NCI-H1048 (cell line): ENCODE measurements at regions not wholly inside any gene's neighbourhood (a gene's known extent, or its start where the extent isn't known, plus 50 kb on each side); places are given as distances from the start of the nearest gene placed in this dataset.
"Not testable (repeated sequence)": the region's sequence is repeated elsewhere in the genome, so short reads cannot be mapped to it uniquely, and the experiment has no call there.

Experiments
- DNase-seq: peaks from one replicate; lab custom pipeline; 2025; lab: John Stamatoyannopoulos, UW

- DNase-seq, result no peak
These were observed 57.0 kb downstream of the PCDH20 start for GRCh38 chr13:61358599-61358998.

DNA sequence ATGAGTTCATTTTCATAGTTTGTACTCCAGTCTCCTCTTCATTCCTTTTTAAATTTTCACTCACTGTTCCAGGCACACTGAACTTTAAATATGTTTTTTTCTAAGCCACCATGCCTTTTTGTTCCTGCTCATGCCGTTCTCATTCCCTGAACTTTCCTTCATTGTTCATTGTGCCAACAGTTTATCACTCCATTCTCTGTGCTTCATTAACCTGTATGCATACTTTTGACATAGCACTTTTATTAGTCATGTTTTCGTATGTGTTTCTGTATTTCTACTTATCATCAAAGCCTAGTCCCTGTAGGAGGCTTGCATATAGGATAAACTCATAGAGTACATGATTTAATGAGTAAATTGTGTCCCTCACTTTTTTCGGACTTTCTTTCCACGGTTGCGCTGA lies 65.3 kb downstream of the PCDH20 start:
- no peak for DNase-seq

GRCh38 chr13:61339054-61339621 lies 76.5 kb downstream of the PCDH20 start:
- DNase-seq, result no peak

- no peak for DNase-seq
These were observed 99.0 kb downstream of the PCDH20 start for GRCh38 chr13:61316647-61317046.

DNA sequence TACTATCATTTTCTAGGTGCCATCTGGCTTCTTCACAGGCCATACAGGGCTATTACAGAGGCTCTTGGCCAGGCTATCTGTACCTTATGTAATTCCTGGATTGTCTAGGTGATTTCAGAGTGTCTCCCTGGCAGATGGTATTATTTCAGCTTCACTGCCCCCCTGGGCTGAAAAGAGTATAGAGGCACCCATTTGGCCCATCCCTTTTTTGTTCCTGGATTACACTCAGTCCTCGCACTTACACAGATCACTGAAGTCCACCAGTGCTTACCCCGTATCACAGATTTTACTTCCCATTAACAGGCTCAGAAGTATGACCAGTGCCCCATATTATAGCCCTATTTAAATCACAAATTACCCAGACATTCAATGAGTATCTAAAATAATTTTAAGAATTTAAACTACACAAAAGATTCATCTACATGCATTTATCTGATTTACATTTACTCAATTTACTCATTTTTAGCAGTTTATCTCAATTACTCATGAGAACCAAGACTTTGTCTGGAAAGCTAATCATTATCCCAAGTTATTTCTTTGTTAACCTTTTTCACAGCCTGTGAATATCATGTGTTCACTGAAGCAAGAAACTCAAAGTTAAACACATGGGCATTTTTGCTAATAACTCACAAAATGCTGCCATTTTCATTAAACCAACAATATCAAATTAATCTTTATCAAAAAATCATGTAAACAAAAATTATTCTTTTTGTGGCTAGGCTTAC lies 121.0 kb downstream of the PCDH20 start:
- no peak for DNase-seq

DNA sequence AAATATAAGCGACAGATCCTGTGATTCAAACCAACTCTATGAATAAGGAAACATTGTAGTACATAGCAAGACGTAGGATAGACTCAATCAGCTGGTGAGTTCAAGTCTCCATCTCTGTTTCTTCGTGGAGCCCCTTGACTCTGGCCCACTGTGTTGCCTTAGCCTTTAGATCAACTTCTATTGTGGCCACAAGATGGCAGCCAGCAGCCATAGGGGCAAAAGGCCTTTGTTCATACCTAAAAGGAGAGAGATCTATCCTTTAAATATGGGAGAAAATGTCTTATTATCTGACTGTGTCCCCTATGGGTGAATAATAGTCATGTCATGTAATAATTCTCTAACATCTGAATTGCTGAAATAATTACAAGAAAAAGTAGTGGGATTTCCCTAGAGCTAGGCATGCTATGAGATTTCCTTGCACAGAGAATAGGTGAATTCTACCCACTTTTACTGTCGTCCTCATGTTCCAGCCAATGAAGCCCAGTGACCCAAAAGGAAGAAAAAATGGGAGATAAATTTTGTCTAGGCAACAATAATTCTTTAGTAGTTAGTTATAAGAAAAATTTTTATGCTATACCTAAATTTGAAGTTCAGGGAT lies 129.4 kb downstream of the PCDH20 start:
- DNase-seq, result no peak

DNA sequence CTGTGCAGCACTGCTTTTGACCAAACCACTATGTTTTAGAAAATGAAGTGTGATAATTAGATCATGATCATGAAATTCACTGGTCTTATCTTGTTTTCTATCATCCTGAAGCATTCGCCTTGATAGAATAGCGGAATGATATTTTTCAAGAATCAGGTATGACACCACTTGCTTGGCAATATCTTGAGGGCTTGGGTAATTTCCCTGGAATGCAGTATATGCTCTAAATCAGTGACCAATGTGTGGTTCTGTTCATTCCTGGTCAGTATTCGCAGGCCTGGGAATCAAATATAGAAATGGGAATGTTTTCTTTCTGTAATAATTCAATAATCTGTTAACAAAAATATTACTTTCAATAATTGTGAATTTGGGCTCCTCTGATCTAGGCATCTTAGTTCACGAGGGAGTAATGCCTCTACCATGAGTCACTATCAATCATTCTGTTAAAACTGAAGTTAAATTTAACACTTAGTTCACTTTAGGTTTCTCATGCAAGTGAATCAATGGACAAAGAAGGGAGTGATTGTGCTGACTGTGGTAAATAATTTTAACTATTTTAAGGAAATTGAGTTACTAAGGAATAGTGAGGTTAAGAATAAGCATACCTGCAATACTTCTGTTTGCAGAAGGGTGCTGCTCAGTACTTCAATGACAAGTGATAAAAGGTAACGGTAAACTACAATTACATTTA lies 137.9 kb downstream of the PCDH20 start:
- no peak for DNase-seq

DNA sequence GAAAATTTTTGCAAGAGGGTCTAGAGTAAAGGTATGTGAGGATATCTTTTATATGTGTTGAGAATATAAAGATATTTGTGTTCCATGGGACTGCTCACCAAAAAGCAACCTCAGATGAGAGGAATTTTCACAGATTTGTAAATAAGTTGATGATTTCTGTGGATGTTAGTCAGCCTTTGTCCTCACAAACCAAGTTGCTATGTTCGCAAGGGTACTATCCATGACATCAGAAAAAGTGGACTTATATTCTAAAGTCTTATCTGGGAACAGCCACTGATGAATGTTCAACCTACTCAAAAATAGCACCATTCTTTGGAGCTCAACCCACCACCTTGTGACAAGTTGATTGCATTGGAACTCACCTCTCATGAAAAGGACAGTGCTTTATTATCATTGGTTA lies 138.6 kb downstream of the PCDH20 start:
- no peak for DNase-seq

GRCh38 chr13:61276401-61276800 lies 139.2 kb downstream of the PCDH20 start:
- DNase-seq, result no peak

DNA sequence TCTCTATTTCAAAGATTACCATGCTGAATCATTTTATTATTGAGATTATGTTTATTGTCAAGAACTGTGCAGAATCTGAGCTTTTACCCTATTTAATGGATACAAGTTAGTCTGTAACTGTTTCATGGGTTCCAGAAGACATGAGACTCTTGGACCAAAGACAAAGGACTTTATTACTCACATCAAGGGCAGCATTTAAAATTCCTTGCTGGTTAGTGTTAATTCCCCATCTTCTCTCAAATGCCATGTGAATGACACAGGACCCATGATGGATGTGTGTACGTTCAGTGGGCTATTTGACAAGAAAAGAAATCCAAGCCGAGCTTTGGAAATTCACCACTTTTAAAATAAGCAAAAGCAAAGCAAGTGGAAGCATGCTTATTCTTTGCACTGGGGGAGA lies 139.9 kb downstream of the PCDH20 start:
- no peak for DNase-seq

DNA sequence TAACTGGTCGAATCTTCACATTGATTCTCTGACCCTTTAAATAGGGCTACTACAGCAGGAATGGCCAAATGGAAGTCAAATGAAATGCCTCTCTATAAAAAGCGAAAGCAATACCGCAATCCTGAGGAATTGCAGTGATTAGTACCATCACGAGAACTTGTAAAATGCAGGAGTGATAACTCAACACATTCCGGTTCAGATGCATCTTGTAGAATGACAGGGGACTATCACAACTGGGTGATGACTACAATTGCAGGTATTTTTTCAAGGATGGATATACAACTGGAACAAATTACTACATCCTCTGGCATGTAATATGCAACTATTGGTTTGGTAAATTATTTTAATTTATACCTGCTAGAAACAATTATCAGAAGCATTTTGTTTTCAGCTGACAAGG lies 140.4 kb downstream of the PCDH20 start:
- DNase-seq, result no peak

DNA sequence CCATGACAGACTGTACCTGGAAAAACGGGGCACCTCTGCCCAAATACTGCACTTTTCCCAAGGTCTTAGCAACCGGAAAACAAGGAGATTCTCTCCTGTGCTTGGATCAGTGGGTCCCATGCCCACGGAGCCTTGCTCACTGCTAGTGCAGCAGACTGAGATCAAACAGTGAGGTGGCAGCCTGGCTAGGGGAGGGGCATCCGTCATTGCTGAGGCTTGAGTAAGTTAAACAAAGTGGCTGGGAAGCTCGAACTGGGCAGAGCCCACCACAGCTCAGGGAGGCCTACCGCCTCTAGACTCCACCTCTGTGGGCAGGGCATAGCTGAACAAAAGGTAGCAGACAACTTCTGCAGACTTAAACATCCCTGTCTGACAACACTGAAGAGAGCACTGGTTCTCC lies 148.8 kb downstream of the PCDH20 start:
- DNase-seq, result not testable (repeated sequence)

DNA sequence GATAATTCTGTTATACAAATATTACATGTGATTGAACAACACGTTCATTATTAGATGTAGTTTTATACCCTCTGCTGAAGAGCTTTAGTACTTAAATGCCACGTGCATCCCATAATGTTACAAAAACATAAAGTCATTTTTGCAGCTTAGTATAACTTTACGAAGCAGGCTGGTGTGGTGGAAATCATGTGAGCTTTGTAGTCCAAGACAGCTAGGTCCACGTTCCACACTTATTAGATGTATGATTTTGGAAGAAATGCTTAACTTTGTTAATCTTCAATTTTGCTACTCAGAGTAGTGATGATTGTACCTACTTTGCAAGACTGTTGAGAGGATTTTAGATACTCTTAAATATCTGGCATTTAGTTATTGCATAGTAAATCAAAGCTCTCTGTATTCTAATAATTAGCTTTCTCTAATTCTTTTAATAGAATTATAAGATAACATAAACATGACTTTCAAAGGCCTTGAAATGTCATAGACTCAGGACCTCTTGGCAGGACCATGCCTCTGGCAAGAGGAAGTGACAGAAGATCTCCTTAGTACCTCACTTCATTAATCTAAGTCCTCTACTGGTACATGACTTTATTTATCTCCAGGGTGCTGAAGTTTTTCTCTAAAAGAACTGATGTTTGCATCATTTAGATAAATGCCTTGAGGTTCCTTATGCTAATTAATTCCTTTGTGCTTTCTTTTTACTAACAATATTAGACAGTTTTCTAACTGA lies 153.7 kb downstream of the PCDH20 start:
- no peak for DNase-seq

- DNase-seq, result no peak
These were observed 157.5 kb downstream of the PCDH20 start for GRCh38 chr13:61258185-61258584.

DNA sequence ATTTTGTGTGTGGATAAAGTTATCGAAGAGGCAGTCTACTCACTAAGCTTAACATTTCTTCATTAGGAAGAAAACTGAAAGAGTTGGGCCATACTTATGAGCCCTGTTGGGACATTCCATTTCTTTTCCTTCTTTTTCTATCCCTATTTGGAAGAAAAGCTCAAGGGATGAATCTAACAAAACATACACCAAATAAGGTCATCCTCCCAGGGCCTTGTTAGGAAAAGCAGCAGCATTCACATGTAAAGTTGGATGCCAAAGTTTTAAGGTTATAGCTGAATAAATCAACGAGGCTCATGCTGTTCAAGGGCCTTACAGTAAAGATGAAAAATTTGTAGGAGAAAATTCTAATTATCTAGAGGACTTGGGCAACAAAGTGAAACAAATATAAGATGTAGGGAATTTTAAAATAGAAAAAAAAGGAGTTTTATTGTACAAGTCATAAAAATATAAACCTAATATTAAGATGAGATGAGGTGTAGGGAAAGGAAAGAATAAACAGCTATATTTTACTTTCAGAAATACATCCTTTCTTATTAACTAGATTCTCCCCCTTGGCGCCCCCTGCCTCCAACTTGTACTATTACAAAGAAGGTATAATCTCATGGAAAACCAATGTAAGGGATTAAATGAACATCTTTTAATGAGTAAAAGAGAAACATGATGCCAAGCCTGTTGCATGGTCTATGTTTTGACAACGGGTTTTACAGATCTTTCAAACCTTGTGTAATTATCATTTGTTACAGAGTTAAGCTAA lies 160.4 kb downstream of the PCDH20 start:
- no peak for DNase-seq

DNA sequence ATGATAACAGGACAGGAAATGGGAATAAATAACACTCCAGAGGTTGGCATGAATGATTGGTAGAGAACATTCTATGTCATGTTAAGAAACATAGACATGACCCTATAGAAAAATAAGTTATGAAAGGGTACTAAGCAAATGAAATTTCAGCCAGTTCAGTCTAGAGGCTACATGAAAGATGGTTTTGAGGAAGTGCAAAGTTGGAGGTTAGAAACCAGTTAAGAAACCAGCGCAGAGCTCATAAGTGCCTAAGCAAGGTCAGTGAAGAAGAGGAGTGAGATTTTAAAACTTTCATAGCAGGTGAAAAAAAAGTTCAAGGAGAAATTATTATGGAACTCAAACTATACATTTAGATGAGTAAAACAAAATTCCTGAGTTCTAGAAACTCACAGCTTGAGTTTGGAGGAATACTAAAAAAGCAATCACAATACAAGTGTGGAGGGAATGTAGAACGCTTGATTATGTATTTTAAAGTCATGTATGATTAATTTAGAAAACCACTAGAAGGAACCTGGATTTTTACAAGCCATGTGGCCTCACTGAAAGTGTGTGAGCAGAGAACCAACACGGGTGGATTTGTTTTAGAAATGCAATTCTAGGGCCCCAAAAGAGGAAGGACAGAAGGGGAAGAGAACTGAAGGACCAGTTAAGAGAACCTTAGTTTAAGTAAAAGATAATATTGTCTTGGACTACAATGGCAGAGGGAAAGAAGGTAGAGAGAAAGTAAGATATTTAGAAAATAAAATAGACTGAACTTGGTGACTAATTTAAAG lies 162.4 kb downstream of the PCDH20 start:
- DNase-seq, result no peak

GRCh38 chr13:61252213-61252612 lies 163.4 kb downstream of the PCDH20 start:
- no peak for DNase-seq

- no peak for DNase-seq
These were observed 168.3 kb downstream of the PCDH20 start for GRCh38 chr13:61247149-61247936.

DNA sequence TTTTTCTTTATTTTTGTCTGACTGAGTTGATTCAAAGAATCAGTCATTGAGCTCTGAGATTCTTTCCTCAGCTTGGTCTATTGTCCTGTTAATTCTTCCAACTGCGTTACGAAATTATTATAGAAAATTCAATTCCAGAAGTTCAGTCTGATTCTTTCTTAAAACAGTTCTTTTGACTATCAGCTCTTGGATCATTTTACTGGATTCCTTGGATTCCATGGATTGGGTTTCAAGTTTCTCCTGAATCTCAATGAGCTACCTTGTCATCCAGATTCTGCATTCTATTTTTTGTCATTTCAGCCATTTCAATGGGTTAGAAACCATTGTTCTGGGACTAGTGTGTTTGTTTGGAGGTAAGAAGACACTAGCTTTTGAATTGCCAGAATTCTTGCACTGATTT lies 169.3 kb downstream of the PCDH20 start:
- DNase-seq, result no peak

DNA sequence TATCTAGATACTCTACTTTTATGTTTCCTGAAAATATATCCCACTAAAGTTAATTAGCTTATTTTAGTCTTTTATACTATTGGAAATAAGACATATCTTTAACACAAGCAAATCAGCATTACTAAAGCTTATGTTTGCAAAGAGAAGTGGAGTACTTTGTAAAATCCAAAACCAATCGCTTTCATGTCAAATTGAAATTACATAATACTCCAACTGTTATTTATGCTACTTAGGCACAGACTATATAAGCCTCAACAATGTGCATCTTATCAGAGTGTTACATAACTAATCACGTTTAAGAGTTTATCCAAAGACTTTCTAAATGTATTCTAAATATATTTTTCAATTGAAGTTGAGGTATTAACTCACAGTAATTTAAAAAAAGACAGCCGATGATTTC lies 200.0 kb downstream of the PCDH20 start:
- no peak for DNase-seq
